H1 (cell line): ENCODE measurements at regions not wholly inside any gene's neighbourhood (a gene's known extent, or its start where the extent isn't known, plus 50 kb on each side); places are given as distances from the start of the nearest gene placed in this dataset.

ENCODE experiments used
- ASH2L ChIP-seq: fragments of 200-600, 300-600 bp; sonication (generic); IDR thresholded peaks from one replicate; pipeline ENCODE4 v1.7.1; 2017; ENCODE audit warnings: low read length
- EZH2 ChIP-seq: fragments of 200-600 bp; sonication (generic); IDR thresholded peaks from 2 replicates; pipeline ENCODE4 v1.7.1; 2012; ENCODE audit warnings: low read depth, mild to moderate bottlenecking, moderate library complexity, low read length, inconsistent platforms; ENCODE audit not compliant: severe bottlenecking
- JUND ChIP-seq: IDR thresholded peaks from 2 replicates; pipeline ENCODE4 v1.6.1; 2011; ENCODE audit warnings: mild to moderate bottlenecking, improper control_type of control experiment, low read length
- KDM1A ChIP-seq: fragments of 200-600, 300-600 bp; sonication (generic); IDR thresholded peaks from 2 replicates; pipeline ENCODE4 v1.7.1; 2016; ENCODE audit warnings: mild to moderate bottlenecking, low read length, borderline replicate concordance
- PHF8 ChIP-seq: fragments of 200-600 bp; sonication (generic); conservative IDR thresholded peaks from 2 replicates; pipeline ENCODE4 v1.7.1; 2012; ENCODE audit warnings: low read depth, mild to moderate bottlenecking, inconsistent platforms, low read length, moderate library complexity
- POLR2A ChIP-seq, 2 experiments: IDR thresholded peaks; 1 replicate in 1 of 2; 2 replicates in 1 of 2; pipeline ENCODE4 v1.6.1; 2011; ENCODE audit warnings: low read depth in 2 of 2, low read length in 2 of 2, mild to moderate bottlenecking in 2 of 2; ENCODE audit errors: control extremely low read depth in 1 of 2
- RNF2 ChIP-seq: fragments of 200-900, 300-1000 bp; sonication (generic); IDR thresholded peaks from 2 replicates; pipeline ENCODE4 v1.7.1; 2016; ENCODE audit warnings: borderline replicate concordance, low read depth, mild to moderate bottlenecking, antibody characterized with exemption, low read length; ENCODE audit not compliant: poor library complexity, severe bottlenecking; ENCODE audit errors: missing control alignments
- SIX5 ChIP-seq: IDR thresholded peaks from 2 replicates; pipeline ENCODE4 v1.6.1; 2011; ENCODE audit warnings: mild to moderate bottlenecking, low read depth, low read length
- SUZ12 ChIP-seq: fragments of 200-600 bp; sonication (generic); IDR thresholded peaks from 2 replicates; pipeline ENCODE4 v1.6.1; 2012; ENCODE audit warnings: mild to moderate bottlenecking, inconsistent platforms, low read length, moderate library complexity, mixed read lengths
- TEAD4 ChIP-seq: IDR thresholded peaks from 2 replicates; pipeline ENCODE4 v1.6.1; 2012; ENCODE audit warnings: low read depth, low read length, inconsistent platforms, mixed read lengths
- ZNF274 ChIP-seq: IDR thresholded peaks from 2 replicates; pipeline ENCODE4 v1.7.0; 2012; ENCODE audit warnings: low read length, borderline replicate concordance; ENCODE audit errors: extremely low read depth
- TF ChIP-seq, protein P1 (sequence below): IDR thresholded peaks from 2 replicates; pipeline ENCODE4 v1.6.1; 2012; ENCODE audit warnings: inconsistent platforms
- TF ChIP-seq, protein P2 (sequence below), 3 experiments: IDR thresholded peaks; 1 replicate in 2 of 3; 2 replicates in 1 of 3; pipeline versions ENCODE4 v1.5.1 to v1.6.1; 2011; ENCODE audit warnings: low read length in 3 of 3, mild to moderate bottlenecking in 3 of 3, inconsistent platforms in 2 of 3, low read depth in 1 of 3, moderate library complexity in 1 of 3; ENCODE audit not compliant: insufficient read depth in 1 of 3; ENCODE audit errors: control extremely low read depth in 1 of 3

DNA sequence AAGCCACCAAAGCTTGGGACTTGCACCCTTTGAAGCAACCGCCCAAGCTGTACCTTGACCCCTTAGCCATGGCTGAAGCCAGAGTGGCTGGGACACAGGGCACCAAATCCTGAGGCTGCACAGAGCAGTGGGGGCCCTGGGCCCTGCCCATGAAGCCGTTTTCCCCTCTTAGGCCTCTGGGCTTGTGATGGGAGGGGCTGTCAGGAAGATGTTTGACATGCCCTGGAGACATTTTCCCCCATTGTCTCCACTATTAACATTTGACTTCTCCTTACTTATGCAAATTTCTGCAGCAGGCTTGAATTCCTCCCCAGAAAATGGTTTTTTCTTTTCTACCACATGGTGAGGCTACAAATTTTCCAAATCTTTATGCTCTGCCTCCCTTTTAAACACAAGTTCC is 522.2 kb downstream of the EDEM1 start:
- no peak for TF ChIP-seq KDM1A
- TF ChIP-seq RNF2, result no peak
- TF ChIP-seq, protein P1, sequence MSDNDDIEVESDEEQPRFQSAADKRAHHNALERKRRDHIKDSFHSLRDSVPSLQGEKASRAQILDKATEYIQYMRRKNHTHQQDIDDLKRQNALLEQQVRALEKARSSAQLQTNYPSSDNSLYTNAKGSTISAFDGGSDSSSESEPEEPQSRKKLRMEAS, result no peak
- no peak for TF ChIP-seq TEAD4
- TF ChIP-seq, protein P2, sequence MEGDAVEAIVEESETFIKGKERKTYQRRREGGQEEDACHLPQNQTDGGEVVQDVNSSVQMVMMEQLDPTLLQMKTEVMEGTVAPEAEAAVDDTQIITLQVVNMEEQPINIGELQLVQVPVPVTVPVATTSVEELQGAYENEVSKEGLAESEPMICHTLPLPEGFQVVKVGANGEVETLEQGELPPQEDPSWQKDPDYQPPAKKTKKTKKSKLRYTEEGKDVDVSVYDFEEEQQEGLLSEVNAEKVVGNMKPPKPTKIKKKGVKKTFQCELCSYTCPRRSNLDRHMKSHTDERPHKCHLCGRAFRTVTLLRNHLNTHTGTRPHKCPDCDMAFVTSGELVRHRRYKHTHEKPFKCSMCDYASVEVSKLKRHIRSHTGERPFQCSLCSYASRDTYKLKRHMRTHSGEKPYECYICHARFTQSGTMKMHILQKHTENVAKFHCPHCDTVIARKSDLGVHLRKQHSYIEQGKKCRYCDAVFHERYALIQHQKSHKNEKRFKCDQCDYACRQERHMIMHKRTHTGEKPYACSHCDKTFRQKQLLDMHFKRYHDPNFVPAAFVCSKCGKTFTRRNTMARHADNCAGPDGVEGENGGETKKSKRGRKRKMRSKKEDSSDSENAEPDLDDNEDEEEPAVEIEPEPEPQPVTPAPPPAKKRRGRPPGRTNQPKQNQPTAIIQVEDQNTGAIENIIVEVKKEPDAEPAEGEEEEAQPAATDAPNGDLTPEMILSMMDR (IDR thresholded peaks at IDR 0.05; ENCODE audit: control extremely low read depth in 1 of 3, insufficient read depth in 1 of 3, low read depth in 1 of 3, low read length in 3 of 3), result no peak
- TF ChIP-seq ASH2L, result no peak
- no peak for TF ChIP-seq JUND
- TF ChIP-seq EZH2, result no peak
- TF ChIP-seq PHF8, result no peak
- TF ChIP-seq SIX5, result no peak
- TF ChIP-seq ZNF274, result no peak
- TF ChIP-seq SUZ12, result no peak
- TF ChIP-seq POLR2A (IDR thresholded peaks at IDR 0.05; ENCODE audit: control extremely low read depth in 1 of 2, low read depth in 2 of 2, low read length in 2 of 2), result no peak
